ENCODE measurements at regions not wholly inside any gene's neighbourhood (a gene's known extent, or its start where the extent isn't known, plus 50 kb on each side); places are given as distances from the start of the nearest gene placed in this dataset.

DNA sequence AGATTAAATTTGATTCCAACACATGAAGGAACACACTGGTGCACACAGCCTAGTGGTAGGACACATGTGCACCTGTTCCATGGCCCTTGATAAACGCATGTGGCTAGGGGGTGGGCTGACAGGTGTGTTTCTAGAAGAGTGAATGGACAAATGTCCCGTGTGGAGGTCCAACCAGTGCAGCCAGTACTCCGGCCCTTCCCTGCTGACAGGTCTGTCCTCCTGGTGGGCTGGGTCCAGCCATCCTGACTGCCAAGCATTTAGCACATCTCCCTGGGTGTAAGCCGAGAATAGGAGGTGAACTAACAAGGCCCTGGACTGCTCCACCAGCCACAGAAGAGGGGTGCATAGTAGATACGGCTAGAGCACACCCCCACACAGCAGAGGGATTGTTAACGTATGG is 258.7 kb upstream of the RAB6C start:
- TF ChIP-seq CTCF (IDR thresholded peaks at IDR 0.05), result no peak
- TF ChIP-seq POLR2A (IDR thresholded peaks at IDR 0.05), result no peak
